GM19025 (cell line): ENCODE measurements at regions not wholly inside any gene's neighbourhood (a gene's known extent, or its start where the extent isn't known, plus 50 kb on each side); places are given as distances from the start of the nearest gene placed in this dataset.
"Not testable (repeated sequence)": the region's sequence is repeated elsewhere in the genome, so short reads cannot be mapped to it uniquely, and the experiment has no call there.

Experiments used
- ATAC-seq: cut with Tn5 transposase; IDR thresholded peaks from one replicate; pipeline ENCODE4 v1.9.1; 2021; ENCODE audit warnings: mild to moderate bottlenecking, low read depth, moderate library complexity; ENCODE audit not compliant: unreplicated experiment

DNA sequence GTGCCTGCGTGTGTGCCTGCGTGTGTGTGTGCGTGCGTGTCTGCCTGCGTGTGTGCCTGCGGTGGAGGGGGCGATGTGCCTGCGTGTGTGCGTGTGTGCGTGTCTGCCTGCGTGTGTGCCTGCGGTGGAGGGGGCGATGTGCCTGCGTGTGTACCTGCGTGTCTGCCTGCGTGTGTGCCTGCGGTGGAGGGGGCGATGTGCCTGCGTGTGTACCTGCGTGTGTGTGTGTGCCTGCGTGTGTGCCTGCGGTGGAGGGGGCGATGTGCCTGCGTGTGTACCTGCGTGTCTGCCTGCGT lies 116.7 kb upstream of the ZNF516 start:
- not testable (repeated sequence) for ATAC-seq

DNA sequence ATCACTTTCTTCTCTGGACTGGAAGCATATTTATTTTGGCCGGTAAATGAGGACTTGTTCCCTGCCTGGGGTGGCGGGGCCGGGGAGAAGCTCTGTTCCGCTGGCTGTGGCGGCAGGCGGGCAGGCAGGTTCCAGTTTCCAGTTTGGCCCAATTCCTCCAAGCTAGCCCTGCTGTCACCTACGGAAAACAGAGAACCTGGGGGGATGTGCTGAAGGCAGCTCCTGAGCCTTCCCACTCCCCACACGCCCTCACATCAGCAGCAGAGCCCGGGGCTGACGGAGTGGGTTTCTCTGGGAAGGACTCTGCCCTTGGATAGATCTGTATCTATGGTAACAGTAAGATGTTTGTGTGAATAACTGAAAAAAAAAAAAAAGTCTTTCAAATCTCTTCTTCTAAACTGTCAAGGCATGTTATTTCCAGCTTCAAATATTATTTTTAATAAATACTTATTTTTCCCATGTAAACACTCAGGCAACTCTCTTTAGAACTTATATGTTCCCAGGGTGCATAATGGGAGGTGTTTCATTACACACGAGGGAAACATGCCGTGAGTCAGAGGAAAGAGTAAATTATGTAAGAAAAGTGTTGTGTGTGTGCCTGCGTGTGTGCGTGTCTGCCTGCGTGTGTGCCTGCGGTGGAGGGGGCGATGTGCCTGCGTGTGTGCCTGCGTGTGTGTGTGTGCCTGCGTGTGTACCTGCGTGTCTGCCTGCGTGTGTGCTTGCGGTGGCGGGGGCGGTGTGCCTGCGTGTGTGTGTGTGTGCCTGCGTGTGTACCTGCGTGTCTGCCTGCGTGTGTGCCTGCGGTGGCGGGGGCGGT lies 116.1 kb upstream of the ZNF516 start:
- no peak for ATAC-seq

DNA sequence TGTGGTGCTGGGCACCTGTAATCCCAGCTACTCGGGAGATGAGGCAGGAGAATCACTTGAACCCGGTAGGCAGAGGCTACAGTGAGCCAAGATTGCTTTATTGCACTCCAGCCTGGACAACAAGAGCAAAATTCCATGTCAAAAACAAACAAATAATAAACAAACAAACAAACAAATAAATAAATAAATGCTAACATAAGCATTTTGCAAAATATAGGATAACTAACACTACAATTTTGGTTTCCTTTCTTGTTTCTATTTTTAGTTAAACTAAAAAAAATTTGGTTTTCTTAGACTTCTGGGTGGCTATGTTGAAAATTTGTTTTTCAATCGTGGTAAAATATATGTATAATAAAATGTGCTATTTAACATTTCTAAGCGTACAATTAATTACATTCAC lies 115.0 kb upstream of the ZNF516 start:
- ATAC-seq: no peak

DNA sequence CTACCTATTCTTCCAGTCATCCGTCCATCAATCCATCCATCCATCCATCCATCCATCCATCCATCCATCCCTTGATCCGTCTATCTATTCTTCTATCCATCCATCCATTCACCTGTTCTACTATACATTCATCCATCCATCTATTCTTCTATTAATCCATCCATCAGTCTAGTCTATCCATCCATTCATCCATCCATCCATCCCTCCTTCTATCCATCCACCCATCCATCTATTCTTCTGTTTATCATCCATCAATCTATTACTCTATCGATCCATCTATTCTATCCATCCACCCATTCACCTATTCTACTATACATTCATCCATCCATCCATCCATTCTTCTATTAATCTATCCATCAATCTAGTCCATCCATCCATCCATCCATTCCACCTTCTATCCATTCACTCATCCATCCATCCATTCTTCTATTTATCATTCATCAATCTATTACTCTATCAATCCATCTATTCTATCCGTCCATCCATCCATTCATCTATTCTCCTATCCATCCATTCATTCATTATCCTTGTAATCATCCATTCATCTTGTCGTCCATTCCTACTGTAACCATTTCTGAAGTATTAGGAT lies 110.4 kb upstream of the ZNF516 start:
- ATAC-seq: no peak

DNA sequence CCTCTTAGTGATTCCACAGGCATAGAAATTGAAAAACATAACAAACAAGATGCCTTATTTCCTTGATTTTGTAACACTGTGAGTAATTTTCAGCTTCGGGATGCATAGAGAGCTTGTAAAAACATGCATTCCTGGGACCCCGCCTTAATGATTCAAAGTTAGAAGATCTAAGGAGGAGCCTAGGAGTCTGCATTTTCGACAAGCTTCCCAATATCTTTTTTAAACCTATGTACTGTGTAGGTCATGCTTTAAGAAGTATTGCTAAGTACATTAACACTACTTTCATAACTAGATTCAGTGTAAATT lies 109.8 kb upstream of the ZNF516 start:
- ATAC-seq: no peak

DNA sequence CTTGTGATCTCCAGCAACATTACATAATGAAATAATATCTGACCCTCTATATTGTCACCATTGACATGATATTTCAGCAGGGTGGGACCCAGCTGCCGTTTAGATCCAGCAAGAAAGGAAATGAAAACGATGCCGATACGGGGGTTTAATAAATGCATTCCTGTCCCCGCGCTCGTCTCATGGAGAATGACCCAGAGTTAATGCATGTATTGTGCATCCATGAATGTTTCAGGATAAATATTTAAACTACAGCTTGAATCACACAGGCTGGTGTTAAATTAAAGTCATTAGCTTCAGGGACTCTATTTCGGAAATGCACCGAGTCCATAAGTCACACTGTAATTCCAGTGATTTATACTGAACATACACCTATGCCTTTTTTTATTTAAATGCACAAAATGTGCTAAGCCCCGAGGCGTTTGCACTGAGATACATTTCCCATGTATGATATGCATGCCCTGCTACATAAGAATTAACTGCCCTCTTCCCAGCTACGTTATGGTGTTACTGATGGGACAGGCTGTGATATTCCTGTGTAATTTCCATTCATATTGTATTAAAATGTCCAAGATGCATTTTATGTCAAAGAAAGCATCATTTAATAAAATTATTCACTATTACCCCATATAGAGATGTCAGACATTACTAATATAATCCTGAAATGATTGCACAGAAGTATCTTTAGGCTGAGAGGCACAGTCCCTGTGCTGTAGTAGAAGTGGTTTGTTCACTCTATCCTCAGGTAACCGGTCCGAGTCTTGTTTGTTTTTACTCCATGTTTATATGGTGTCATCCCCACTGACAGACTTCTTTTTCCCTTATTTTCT lies 109.3 kb upstream of the ZNF516 start:
- no peak for ATAC-seq

DNA sequence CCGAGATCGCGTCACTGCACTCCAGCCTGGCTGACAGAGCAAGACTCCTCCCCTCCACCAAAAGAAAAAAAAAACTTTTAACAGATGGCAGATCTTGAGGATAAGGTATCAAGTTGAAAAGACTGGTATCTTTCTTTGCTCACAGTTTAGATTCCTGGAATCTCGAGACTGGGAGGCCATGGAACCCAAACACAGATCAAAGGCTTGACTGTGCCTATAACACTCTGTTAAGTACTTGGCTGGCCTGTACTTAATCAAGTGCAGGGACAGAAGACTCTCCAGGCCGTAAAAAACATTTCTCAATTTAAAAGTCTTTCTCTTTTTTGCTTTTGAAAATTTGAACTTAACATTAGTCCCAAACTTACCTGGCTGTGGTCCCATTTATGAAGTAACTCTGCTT lies 107.1 kb upstream of the ZNF516 start:
- ATAC-seq: no peak

DNA sequence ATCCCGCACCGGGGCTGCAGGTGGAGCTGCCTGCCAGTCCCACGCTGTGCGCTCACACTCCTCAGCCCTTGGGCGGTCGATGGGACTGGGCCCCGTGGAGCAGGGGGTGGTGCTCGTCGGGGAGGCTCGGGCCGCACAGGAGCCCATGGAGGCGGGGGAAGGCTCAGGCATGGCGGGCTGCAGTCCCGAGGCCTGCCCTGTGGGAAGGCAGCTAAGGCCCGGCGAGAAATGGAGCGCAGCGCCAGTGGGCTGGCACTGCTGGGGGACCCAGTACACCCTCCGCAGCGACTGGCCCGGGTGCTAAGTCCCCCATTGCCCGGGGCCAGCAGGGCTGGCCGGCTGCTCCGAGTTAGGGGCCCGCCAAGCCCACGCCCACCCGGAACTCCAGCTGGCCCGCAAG lies 105.0 kb upstream of the ZNF516 start:
- not testable (repeated sequence) for ATAC-seq

DNA sequence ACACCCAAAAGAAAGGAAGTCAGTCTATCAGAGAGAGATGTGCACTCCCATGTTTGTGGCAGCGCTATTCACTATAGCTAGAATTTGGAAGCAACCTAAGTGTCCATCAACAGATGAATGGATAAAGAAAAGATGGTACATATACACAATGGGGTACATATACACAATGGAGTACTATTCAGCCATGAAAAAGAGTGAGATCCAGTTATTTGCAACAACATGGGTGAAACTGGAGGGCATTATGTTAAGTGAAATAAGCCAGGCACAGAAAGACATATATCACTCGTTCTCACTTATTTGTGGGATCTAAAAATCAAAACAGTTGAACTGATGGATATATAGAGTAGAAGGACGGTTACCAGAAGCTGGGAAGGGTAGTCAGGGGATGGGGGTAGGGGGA lies 99.9 kb upstream of the ZNF516 start:
- ATAC-seq: no peak

DNA sequence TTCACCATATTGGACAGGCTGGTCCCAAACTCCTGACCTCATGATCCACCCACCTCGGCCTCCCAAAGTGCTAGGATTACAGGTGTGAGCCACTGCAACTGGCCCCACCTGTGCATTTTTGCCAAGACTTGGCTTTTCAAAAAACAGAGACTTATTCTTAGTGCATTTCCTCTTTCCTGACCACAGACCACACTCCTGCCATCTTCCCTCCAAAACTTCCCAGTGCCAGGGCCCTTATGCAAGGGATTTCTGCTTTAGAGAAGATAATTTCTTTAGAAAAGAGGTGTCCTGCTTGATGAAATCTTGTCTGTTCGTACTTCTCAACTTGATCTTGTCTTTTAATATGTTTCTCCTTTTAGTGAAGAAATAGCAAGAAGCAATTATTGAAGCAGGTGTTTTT lies 98.8 kb upstream of the ZNF516 start:
- ATAC-seq: no peak

DNA sequence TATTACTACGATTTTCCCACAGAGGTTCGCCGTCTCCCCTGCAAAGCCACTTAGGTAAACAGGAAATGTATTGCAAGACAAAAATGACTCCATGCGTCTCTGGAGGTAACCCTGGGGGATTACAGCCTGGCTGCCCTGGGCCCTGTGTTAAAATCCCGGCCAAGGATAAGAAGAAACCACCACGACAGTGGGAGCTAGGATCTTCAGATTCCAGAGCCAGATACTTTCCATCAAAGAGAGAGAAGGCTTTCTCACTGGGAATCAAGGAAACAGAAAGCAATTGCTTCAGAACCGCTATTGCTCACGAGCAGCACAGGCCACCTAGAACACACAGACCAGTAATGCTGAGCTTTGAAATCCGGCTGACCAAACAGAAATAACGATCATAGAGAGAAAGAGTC lies 97.9 kb upstream of the ZNF516 start:
- no peak for ATAC-seq

DNA sequence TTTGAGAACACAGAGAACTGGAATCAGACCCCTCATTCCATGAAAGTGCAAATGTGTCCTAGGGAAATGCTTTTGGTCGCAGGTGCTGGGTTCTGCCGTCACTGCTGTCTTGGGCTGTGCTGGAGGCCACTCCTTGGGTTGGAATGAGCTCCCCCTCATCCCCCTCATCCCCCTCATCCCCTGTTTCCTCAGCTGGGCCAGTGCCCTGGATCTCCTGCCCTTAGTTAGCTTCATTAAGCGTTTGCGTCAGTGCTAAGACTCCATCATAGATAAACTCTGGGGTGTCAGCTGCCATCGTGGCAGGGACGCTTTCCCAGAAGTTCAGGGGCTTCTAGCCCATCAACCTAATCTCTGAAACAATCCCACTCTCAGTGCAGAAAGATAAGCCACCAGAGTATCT lies 97.1 kb upstream of the ZNF516 start:
- no peak for ATAC-seq

DNA sequence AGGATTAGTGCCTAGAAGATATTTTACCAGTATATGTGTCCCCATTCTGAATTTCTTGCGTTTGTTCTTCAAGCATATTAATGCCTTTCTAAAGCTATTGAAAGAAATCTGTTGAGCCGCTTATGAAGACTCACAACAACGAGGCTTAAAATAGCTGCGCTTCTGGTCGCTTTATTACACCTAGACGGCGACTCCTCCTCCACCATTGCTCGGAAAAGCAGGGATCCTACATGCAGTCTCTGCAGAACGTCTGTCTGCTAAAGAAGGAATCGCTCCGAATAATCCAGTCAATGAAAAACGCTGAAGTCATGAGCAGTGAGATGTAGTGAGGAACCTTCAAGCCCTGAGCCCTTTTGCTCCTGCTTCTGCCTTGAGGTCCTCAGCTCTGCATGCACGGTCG lies 94.8 kb upstream of the ZNF516 start:
- no peak for ATAC-seq

DNA sequence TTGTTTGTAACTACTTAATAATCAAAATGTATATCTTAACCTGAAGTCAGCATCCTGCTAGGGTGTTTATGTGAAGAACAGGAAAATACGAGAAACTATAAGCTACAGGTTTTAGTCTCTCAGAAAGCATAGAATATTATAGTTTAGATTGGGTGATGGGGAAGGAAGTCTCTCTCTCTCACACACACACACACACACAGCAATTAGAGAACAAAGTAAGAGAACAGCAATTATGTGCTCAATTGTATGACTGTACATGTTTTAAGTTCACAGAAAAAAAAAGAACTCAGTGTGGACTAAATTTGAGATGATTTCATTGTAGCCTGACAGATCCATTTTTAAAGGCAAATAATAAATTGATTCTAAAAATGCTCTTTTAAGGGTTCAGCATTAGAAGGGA lies 94.3 kb upstream of the ZNF516 start:
- no peak for ATAC-seq

DNA sequence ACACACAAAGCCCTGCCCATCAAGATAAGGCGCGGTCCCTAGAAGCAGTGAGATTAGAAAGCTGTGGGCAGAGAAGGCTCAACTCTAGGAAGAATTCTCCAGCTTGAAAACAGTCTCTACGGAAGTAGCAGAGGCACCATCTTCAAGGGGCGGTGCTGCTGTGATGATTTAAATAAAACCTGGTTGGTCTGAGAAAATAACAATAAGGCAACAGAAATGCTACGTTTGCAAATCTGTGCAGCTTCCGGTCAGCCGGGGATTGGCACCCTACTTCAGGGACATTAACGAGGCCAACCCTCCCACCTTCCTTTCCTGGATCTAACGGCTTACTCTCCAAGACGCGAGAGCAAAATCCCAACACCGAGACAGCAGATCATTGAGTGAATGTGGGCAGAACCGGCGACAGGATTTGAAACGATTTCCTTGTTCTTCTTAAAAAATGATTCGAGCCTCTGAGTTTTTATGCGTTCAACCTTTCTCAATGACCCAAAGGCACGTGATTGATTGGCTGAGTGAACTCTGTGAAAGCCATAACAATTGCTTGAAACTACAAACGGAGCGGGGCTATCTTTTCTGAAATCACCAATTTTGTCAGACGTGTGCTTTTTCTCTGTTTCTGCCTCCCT lies 93.7 kb upstream of the ZNF516 start:
- no peak for ATAC-seq

DNA sequence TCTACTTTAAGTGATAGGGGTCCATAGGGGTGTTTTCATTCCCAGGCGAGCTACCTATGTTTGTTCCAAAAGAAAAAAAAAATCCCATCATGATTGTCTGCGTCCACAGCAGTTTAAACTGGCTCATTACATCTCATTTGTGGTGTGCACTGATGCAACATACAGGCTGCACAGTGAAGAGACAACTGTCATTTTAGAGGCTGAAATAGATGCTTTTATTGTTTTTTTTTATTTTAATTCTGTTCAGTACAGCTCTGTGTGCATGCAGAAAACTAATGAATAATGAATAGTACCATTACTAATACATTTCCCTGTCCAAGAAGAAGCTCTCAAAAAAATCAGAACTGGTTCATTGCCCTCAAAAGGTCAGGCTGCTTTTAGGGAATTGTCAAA lies 92.8 kb upstream of the ZNF516 start:
- no peak for ATAC-seq

DNA sequence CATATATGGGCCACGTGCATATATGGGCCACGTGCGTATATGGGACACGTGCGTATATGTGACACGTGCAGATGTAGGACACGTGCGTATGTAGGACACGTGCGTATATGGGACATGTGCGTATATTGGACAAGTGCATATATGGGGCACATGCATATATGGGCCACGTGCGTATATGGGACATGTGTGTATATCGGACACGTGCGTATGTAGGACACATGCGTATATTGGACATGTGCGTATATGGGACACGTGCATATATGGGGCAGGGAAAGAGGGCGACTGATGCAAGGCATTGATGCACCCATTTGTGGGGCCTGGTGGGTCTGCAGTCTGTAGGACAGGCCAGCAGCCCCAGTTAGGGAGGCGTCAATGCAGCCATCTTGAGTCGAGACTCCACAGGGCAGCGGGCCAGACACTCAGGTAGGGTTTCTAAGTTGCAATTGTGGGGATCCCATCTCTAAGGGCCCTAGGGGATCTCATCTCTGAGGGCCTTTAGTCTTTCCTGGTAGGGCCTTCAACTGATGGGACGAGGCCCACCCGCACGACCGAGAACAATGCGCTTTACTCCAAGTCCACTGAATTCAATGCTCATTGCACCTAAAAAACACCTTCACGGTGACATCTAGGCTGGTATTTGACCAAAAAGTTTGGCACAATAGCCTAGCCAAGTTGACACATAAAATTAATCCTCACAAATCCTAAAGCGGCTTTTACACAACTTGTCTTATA lies 92.3 kb upstream of the ZNF516 start:
- ATAC-seq: no peak

DNA sequence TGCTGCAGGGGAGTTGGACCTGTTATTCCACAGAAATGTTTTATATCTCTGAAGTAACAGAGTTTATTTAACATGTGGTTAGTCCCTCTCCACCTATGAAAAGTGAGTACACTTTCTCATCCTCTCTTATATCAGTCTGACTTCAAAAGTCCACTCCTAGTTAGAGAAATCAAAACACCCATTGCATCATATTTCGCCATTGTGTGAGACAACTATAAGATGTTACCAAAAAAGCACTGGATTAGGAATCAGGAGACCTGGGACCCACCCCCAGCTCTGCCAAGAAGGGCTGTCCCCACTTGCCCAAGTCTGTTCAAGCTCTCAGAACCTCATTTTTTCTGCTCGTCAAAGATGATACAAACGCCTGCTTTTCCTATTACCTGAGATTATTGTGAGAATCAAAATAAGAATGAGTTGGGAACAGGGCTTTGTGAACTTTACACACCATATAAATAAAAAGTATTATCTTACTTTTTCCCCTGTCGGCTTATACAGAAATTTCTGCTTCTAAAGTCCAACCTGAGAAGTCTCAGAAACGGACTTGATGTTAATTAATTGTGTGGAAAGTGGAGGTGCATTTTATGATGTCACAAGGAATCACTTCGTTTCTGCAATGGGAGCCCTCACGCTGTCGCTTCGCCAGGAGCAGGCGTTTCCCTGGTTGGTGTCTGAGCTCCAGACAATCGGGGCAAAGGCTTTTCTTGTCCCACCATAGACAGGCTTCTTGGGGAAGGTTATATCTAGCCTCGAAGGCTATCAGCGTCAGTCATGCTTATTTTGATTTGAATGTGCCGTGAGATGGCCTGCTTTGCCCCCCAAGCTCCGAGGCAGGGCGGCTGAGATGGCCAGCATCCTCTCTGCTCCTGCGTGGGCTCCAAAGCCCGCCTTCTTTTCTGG lies 89.6 kb upstream of the ZNF516 start:
- no peak for ATAC-seq

DNA sequence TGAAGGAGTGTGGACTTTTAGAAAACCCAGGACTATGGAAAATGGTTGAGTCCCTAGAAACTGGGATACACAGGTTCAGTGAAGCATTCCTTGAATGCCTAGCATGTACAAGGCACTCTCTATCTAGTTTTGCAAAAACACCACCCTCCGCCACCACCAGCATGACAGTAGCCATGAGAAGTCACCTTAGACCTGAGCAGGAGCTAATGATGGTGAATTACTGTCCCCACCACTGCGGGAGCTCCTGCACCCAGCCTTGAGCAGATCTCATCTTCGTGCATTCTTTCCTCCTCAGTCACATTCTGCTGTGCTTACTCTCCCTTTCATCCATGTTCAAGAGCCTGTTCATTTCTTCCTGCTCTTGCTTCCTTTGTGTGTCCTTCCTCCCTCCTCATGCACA lies 86.2 kb upstream of the ZNF516 start:
- ATAC-seq: no peak
